Endothelial cell of umbilical vein (primary cell): ENCODE measurements at regions not wholly inside any gene's neighbourhood (a gene's known extent, or its start where the extent isn't known, plus 50 kb on each side); places are given as distances from the start of the nearest gene placed in this dataset.

Experiments
- BruUV-seq: library from RNA; stranded (reverse); fragments of 400-500 nt; replicated peaks from 2 replicates; lab custom pipeline; 2021; lab: Mats Ljungman, UMichigan
- CTCF ChIA-PET: fragments of 300-600, 350-600 bp; sonication (Branson Sonifier 250); formaldehyde crosslinking; loops from one replicate; lab custom pipeline; 2021; ENCODE audit warnings: antibody characterized with exemption, inconsistent platforms; lab: Charles Lee
- POLR2A ChIA-PET: fragments of 300-600, 350-600 bp; sonication (Branson Sonifier 250); formaldehyde crosslinking; loops from one replicate; lab custom pipeline; 2021; ENCODE audit warnings: antibody characterized with exemption, inconsistent platforms; lab: Charles Lee
- DNase-seq: peaks from one replicate; pipeline ENCODE4 v3.0.0-alpha.2; 2011; ENCODE audit warnings: low read depth, low spot score
- FAIRE-seq: peaks from 2 replicates; lab custom pipeline; 2011; peaks lifted over from hg19 to GRCh38; lab: Jason Lieb, UNC
- H2AFZ ChIP-seq: 2 replicates; pipeline ENCODE4 v1.6.0; 2012; ENCODE audit warnings: low read depth, low read length, control low read depth, inconsistent platforms
- H3K27ac ChIP-seq: 2 replicates; pipeline ENCODE4 v1.5.1; 2011; ENCODE audit warnings: low read depth, mild to moderate bottlenecking, control low read depth, low read length, moderate library complexity; ENCODE audit not compliant: insufficient read depth
- H3K27me3 ChIP-seq, 2 experiments: 2 replicates each; pipeline versions ENCODE4 v1.6.0 to v1.6.1; 2011; ENCODE audit warnings: low read length in 2 of 2, mixed read lengths in 1 of 2; ENCODE audit not compliant: control insufficient read depth in 2 of 2, insufficient read depth in 2 of 2
- H3K36me3 ChIP-seq, 2 experiments: 2 replicates in 1 of 2; 3 replicates in 1 of 2; pipeline ENCODE4 v1.5.1; 2011; ENCODE audit warnings: low read length in 2 of 2, mild to moderate bottlenecking in 1 of 2, moderate library complexity in 1 of 2; ENCODE audit not compliant: control insufficient read depth in 2 of 2, insufficient read depth in 2 of 2; ENCODE audit errors: extremely low read depth in 1 of 2
- H3K4me1 ChIP-seq: 3 replicates; pipeline ENCODE4 v1.5.1; 2011; ENCODE audit warnings: mild to moderate bottlenecking, low read length; ENCODE audit not compliant: control insufficient read depth, insufficient read depth; ENCODE audit errors: extremely low read depth
- H3K4me2 ChIP-seq: 2 replicates; pipeline ENCODE4 v1.6.1; 2011; ENCODE audit warnings: low read length, control low read depth, mixed read lengths; ENCODE audit not compliant: insufficient read depth
- H3K4me3 ChIP-seq, 3 experiments: fragments of 200-600 bp in 1 of 3; sonication (generic), shearing (Covaris generic) in 1 of 3; replicated peaks in 1 of 3; 2 replicates each; pipeline ENCODE4 v1.5.1; 2011 to 2016; ENCODE audit warnings: control low read depth in 3 of 3, low read length in 3 of 3, mild to moderate bottlenecking in 2 of 3, inconsistent platforms in 1 of 3, low read depth in 1 of 3, moderate library complexity in 1 of 3; ENCODE audit not compliant: insufficient read depth in 1 of 3
- H3K79me2 ChIP-seq: 2 replicates; pipeline ENCODE4 v1.6.0; 2012; ENCODE audit warnings: low read length, inconsistent platforms; ENCODE audit not compliant: control insufficient read depth, insufficient read depth
- H3K9ac ChIP-seq: replicated peaks from 2 replicates; pipeline ENCODE3; 2011; ENCODE audit warnings: low read length, control low read depth; ENCODE audit not compliant: insufficient read depth; ENCODE audit errors: extremely low read depth
- H3K9me1 ChIP-seq: replicated peaks from 3 replicates; pipeline ENCODE4 v1.6.0; 2011; ENCODE audit warnings: mild to moderate bottlenecking, low read length; ENCODE audit not compliant: control insufficient read depth, insufficient read depth; ENCODE audit errors: extremely low read depth
- H3K9me3 ChIP-seq: replicated peaks from 2 replicates; pipeline ENCODE4 v1.5.1; 2012; ENCODE audit warnings: low read length, inconsistent platforms; ENCODE audit not compliant: control insufficient read depth, insufficient read depth
- H4K20me1 ChIP-seq: replicated peaks from 2 replicates; pipeline ENCODE3; 2011; ENCODE audit warnings: mild to moderate bottlenecking, low read length; ENCODE audit not compliant: control insufficient read depth, insufficient read depth; ENCODE audit errors: extremely low read depth
- EZH2 ChIP-seq: IDR thresholded peaks from 2 replicates; pipeline ENCODE4 v1.6.1; 2012; ENCODE audit warnings: borderline replicate concordance, low read depth, mild to moderate bottlenecking, moderate library complexity, low read length, inconsistent platforms; ENCODE audit not compliant: severe bottlenecking
- FOS ChIP-seq: IDR thresholded peaks from 2 replicates; pipeline ENCODE4 v1.6.1; 2011; ENCODE audit warnings: mild to moderate bottlenecking, low read length, moderate library complexity, borderline replicate concordance; ENCODE audit not compliant: insufficient read depth
- GATA2 ChIP-seq: IDR thresholded peaks from 2 replicates; pipeline ENCODE4 v1.7.0; 2011; ENCODE audit warnings: low read depth, mild to moderate bottlenecking, moderate library complexity, mixed read lengths, low read length; ENCODE audit not compliant: insufficient read length, insufficient read depth
- JUN ChIP-seq: IDR thresholded peaks from 2 replicates; pipeline ENCODE4 v1.6.1; 2011; ENCODE audit warnings: borderline replicate concordance, low read depth; ENCODE audit not compliant: insufficient read length, insufficient read depth
- MYC ChIP-seq: IDR thresholded peaks from one replicate; pipeline ENCODE4 v1.6.1; 2011; ENCODE audit warnings: mild to moderate bottlenecking, low read depth, low read length
- POLR2A ChIP-seq: IDR thresholded peaks from 2 replicates; pipeline ENCODE4 v1.6.1; 2012; ENCODE audit warnings: low read depth, mild to moderate bottlenecking, control low read depth, low read length
- POLR2AphosphoS5 ChIP-seq: IDR thresholded peaks from 2 replicates; pipeline ENCODE4 v1.6.1; 2012; ENCODE audit warnings: low read depth, mild to moderate bottlenecking, control low read depth, low read length, moderate library complexity; ENCODE audit not compliant: insufficient read depth
- dilution Hi-C: fragments of 300-500 bp; cut with MboI; formaldehyde crosslinking; loops from one replicate; pipeline ENCODE4 v1.15.0; 2019; ENCODE audit warnings: low sequenced_read_pairs; ENCODE audit not compliant: extremely low pct_ligation_motif_present
- intact Hi-C: fragments of 100-400 bp; cut with micrococcal nuclease; formaldehyde crosslinking; loops from one replicate; pipeline ENCODE4 v1.10.0; 2022
- TF ChIP-seq, protein P1 (sequence below): IDR thresholded peaks from 2 replicates; pipeline ENCODE4 v1.6.1; 2011; ENCODE audit not compliant: insufficient read depth, insufficient read length
- TF ChIP-seq, protein P2 (sequence below), 2 donors: IDR thresholded peaks; 1 replicate in 1 of 2; 2 replicates in 1 of 2; pipeline ENCODE4 v1.5.1; 2011; ENCODE audit warnings: low read length in 2 of 2, mild to moderate bottlenecking in 2 of 2, moderate library complexity in 2 of 2, control low read depth in 1 of 2, inconsistent platforms in 1 of 2, low read depth in 1 of 2; ENCODE audit not compliant: insufficient read depth in 1 of 2; ENCODE audit errors: extremely low read depth in 1 of 2

DNA sequence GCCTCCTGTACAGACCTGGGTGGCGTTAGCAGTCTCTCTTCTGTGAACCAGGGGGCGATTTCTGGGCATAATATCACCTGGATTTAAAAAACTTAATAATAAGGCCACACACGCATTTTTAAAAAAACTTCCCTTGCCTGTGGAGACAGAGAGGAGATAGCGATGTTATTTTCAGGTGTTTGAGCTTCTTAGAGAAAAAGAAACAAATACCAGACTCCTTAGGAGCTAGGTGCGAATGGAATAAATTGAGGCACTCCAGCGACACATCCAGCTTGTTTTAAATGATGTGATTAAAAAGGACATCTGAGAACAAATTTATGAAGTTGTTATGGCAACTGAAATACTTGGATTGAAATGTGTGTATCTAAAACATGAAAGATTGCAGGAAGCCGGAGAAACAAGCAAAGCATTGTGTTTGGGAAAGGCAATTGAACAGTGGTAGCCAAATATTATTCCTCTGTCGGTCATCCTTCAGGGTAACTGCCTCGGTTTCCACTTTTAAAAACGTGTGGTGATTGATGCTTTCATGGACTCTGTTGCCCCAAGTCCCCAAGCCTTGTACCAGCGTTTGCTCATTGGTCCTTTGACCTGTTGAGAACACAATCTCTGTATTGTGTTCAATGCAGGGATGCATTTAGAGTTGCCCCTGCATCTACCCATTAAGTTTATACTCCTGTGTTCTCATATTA, 158.7 kb downstream of the TM9SF2 start:
- H3K79me2 ChIP-seq, result no peaks in the 10 kb centered on the region

More for the DNA sequence above, 158.7 kb downstream of the TM9SF2 start:
- H4K20me1 ChIP-seq, result peaks cover 3% of the 10 kb centered on the region
- no TSS peak for BruUV-seq
- DNase-seq (no peak), FAIRE-seq (no peak)
- no peak overlapping the region for H3K4me2 ChIP-seq
- no peak overlapping the region for H3K4me3 ChIP-seq
- POLR2A ChIA-PET, result no interaction called here
- intact Hi-C loops, result loop anchor here (2.0 to 10.0 kb wide), 4 partner anchors 242 to 1015 kb away; partner anchors contain the start of gene TMTC4
- peaks cover 14% of the 10 kb centered on the region for H3K4me1 ChIP-seq
- TF ChIP-seq POLR2AphosphoS5 (no peak), MYC (no peak), FOS (no peak), POLR2A (no peak), EZH2 (no peak), GATA2 (no peak), JUN (no peak)
- TF ChIP-seq, protein P1, sequence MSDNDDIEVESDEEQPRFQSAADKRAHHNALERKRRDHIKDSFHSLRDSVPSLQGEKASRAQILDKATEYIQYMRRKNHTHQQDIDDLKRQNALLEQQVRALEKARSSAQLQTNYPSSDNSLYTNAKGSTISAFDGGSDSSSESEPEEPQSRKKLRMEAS, result no peak
- TF ChIP-seq, protein P2, sequence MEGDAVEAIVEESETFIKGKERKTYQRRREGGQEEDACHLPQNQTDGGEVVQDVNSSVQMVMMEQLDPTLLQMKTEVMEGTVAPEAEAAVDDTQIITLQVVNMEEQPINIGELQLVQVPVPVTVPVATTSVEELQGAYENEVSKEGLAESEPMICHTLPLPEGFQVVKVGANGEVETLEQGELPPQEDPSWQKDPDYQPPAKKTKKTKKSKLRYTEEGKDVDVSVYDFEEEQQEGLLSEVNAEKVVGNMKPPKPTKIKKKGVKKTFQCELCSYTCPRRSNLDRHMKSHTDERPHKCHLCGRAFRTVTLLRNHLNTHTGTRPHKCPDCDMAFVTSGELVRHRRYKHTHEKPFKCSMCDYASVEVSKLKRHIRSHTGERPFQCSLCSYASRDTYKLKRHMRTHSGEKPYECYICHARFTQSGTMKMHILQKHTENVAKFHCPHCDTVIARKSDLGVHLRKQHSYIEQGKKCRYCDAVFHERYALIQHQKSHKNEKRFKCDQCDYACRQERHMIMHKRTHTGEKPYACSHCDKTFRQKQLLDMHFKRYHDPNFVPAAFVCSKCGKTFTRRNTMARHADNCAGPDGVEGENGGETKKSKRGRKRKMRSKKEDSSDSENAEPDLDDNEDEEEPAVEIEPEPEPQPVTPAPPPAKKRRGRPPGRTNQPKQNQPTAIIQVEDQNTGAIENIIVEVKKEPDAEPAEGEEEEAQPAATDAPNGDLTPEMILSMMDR (IDR thresholded peaks at IDR 0.05; ENCODE audit: extremely low read depth in 1 of 2, insufficient read depth in 1 of 2, low read depth in 1 of 2, low read length in 2 of 2), result no peak
- dilution Hi-C loops, result no loop called here
- no peaks in the 10 kb centered on the region for H3K9me1 ChIP-seq
- CTCF ChIA-PET, result no interaction called here
- peaks cover 2 to 12% of the 10 kb centered on the region in 2 experiments for H3K27me3 ChIP-seq
- H3K36me3 ChIP-seq, result no peaks in the 10 kb centered on the region
- no peaks in the 10 kb centered on the region for H3K9me3 ChIP-seq
- no peak overlapping the region for H3K27ac ChIP-seq
- H2AFZ ChIP-seq, result no peak overlapping the region
- no peak overlapping the region for H3K9ac ChIP-seq
